ENCODE measurements at regions not wholly inside any gene's neighbourhood (a gene's known extent, or its start where the extent isn't known, plus 50 kb on each side); places are given as distances from the start of the nearest gene placed in this dataset.

- H3K27ac ChIP-seq (ENCODE audit: insufficient read depth, low read length, poor library complexity, severe bottlenecking) = no peak overlapping the region
- H3K4me3 Mint-ChIP-seq = no peak overlapping the region
- no peak overlapping the region for H3K4me3 ChIP-seq (ENCODE audit: low read depth, low read length)
- no peak overlapping the region for H3K27ac Mint-ChIP-seq
- H3K4me1 ChIP-seq (ENCODE audit: control insufficient read depth, insufficient read depth, low read length, poor library complexity, severe bottlenecking) = no peaks in the 10 kb centered on the region
- H3K9me3 ChIP-seq (ENCODE audit: control insufficient read depth in 2 of 2, low read length in 2 of 2) = no peaks in the 10 kb centered on the region
- ATAC-seq (ENCODE audit: low read depth in 2 of 2) (no peak), DNase-seq (no peak)
- peaks cover 2% of the 10 kb centered on the region for H3K27me3 ChIP-seq (ENCODE audit: control insufficient read depth, insufficient read depth, low read length)
- H3K36me3 Mint-ChIP-seq = no peaks in the 10 kb centered on the region
- H3K36me3 ChIP-seq (ENCODE audit: control insufficient read depth, insufficient read depth, low read length) = no peaks in the 10 kb centered on the region
- H3K4me1 Mint-ChIP-seq = no peaks in the 10 kb centered on the region
- peaks cover 0 to 8% (median 0%) of the 10 kb centered on the region in 7 donors for H3K9me3 Mint-ChIP-seq
- no peaks in the 10 kb centered on the region for H3K27me3 Mint-ChIP-seq
Measured at GRCh38 chr14:30256627-30257026, 302.3 kb upstream of the G2E3 start.

GRCh38 chr14:30257946-30258661 is 300.9 kb upstream of the G2E3 start:
- H3K9me3 ChIP-seq (ENCODE audit: control insufficient read depth in 2 of 2, low read length in 2 of 2) = no peaks in the 10 kb centered on the region
- H3K4me1 Mint-ChIP-seq = no peaks in the 10 kb centered on the region
- H3K27ac ChIP-seq (ENCODE audit: insufficient read depth, low read length, poor library complexity, severe bottlenecking) = no peak overlapping the region
- no peak overlapping the region for H3K27ac Mint-ChIP-seq
- no peak overlapping the region for H3K4me3 ChIP-seq (ENCODE audit: low read depth, low read length)
- no peaks in the 10 kb centered on the region for H3K4me1 ChIP-seq (ENCODE audit: control insufficient read depth, insufficient read depth, low read length, poor library complexity, severe bottlenecking)
- no peaks in the 10 kb centered on the region for H3K36me3 ChIP-seq (ENCODE audit: control insufficient read depth, insufficient read depth, low read length)
- H3K27me3 Mint-ChIP-seq = no peaks in the 10 kb centered on the region
- no peaks in the 10 kb centered on the region for H3K36me3 Mint-ChIP-seq
- no peak overlapping the region for H3K4me3 Mint-ChIP-seq
- DNase-seq (no peak), ATAC-seq (ENCODE audit: low read depth in 2 of 2) (no peak)
- peaks cover 0 to 8% (median 0%) of the 10 kb centered on the region in 7 donors for H3K9me3 Mint-ChIP-seq
- H3K27me3 ChIP-seq (ENCODE audit: control insufficient read depth, insufficient read depth, low read length) = peaks cover 2% of the 10 kb centered on the region

- Histone ChIP-seq H3K9me3 (ENCODE audit: control insufficient read depth in 2 of 2, low read length in 2 of 2) (no peaks in the 10 kb centered on the region), H3K27me3 (ENCODE audit: control insufficient read depth, insufficient read depth, low read length) (peaks cover 2% of the 10 kb centered on the region), H3K4me3 (ENCODE audit: low read depth, low read length) (no peak overlapping the region), H3K27ac (ENCODE audit: insufficient read depth, low read length, poor library complexity, severe bottlenecking) (no peak overlapping the region), H3K36me3 (ENCODE audit: control insufficient read depth, insufficient read depth, low read length) (no peaks in the 10 kb centered on the region), H3K4me1 (ENCODE audit: control insufficient read depth, insufficient read depth, low read length, poor library complexity, severe bottlenecking) (no peaks in the 10 kb centered on the region)
- no peak overlapping the region for H3K27ac Mint-ChIP-seq
- peaks cover 0 to 5% (median 0%) of the 10 kb centered on the region in 7 donors for H3K9me3 Mint-ChIP-seq
- no peak overlapping the region for H3K4me3 Mint-ChIP-seq
- ATAC-seq (ENCODE audit: low read depth in 2 of 2) = no peak
- H3K4me1 Mint-ChIP-seq = no peaks in the 10 kb centered on the region
- H3K27me3 Mint-ChIP-seq = no peaks in the 10 kb centered on the region
- H3K36me3 Mint-ChIP-seq = no peaks in the 10 kb centered on the region
- no peak for DNase-seq
Measured at GRCh38 chr14:30260833-30261607, 297.9 kb upstream of the G2E3 start.

GRCh38 chr14:30264161-30264560 is 294.8 kb upstream of the G2E3 start:
- H3K36me3 Mint-ChIP-seq = no peaks in the 10 kb centered on the region
- H3K4me3 Mint-ChIP-seq = no peak overlapping the region
- no peaks in the 10 kb centered on the region for H3K27me3 Mint-ChIP-seq
- H3K4me3 ChIP-seq (ENCODE audit: low read depth, low read length) = no peak overlapping the region
- ATAC-seq (ENCODE audit: low read depth in 2 of 2) = no peak
- no peak for DNase-seq
- peaks cover 2% of the 10 kb centered on the region for H3K27me3 ChIP-seq (ENCODE audit: control insufficient read depth, insufficient read depth, low read length)
- H3K27ac ChIP-seq (ENCODE audit: insufficient read depth, low read length, poor library complexity, severe bottlenecking) = no peak overlapping the region
- H3K4me1 Mint-ChIP-seq = no peaks in the 10 kb centered on the region
- H3K9me3 Mint-ChIP-seq = peaks cover 0 to 6% (median 0%) of the 10 kb centered on the region in 7 donors
- H3K27ac Mint-ChIP-seq = no peak overlapping the region
- H3K9me3 ChIP-seq (ENCODE audit: control insufficient read depth in 2 of 2, low read length in 2 of 2) = no peaks in the 10 kb centered on the region
- no peaks in the 10 kb centered on the region for H3K4me1 ChIP-seq (ENCODE audit: control insufficient read depth, insufficient read depth, low read length, poor library complexity, severe bottlenecking)
- H3K36me3 ChIP-seq (ENCODE audit: control insufficient read depth, insufficient read depth, low read length) = no peaks in the 10 kb centered on the region

GRCh38 chr14:30266290-30266689 is 292.7 kb upstream of the G2E3 start:
- H3K4me3 ChIP-seq (ENCODE audit: low read depth, low read length) = no peak overlapping the region
- Mint-ChIP-seq H3K9me3 (peaks cover 0 to 8% (median 0%) of the 10 kb centered on the region in 7 donors), H3K27ac (no peak overlapping the region), H3K4me1 (peaks cover 0 to 4% (median 0%) of the 10 kb centered on the region in 4 donors), H3K4me3 (no peak overlapping the region), H3K27me3 (no peaks in the 10 kb centered on the region), H3K36me3 (no peaks in the 10 kb centered on the region)
- H3K27ac ChIP-seq (ENCODE audit: insufficient read depth, low read length, poor library complexity, severe bottlenecking) = no peak overlapping the region
- no peaks in the 10 kb centered on the region for H3K36me3 ChIP-seq (ENCODE audit: control insufficient read depth, insufficient read depth, low read length)
- no peaks in the 10 kb centered on the region for H3K27me3 ChIP-seq (ENCODE audit: control insufficient read depth, insufficient read depth, low read length)
- no peaks in the 10 kb centered on the region for H3K4me1 ChIP-seq (ENCODE audit: control insufficient read depth, insufficient read depth, low read length, poor library complexity, severe bottlenecking)
- no peak for DNase-seq
- H3K9me3 ChIP-seq (ENCODE audit: control insufficient read depth in 2 of 2, low read length in 2 of 2) = no peaks in the 10 kb centered on the region
- ATAC-seq (ENCODE audit: low read depth in 2 of 2) = no peak

- H3K4me3 ChIP-seq (ENCODE audit: low read depth, low read length) = no peak overlapping the region
- H3K9me3 ChIP-seq (ENCODE audit: control insufficient read depth in 2 of 2, low read length in 2 of 2) = no peaks in the 10 kb centered on the region
- DNase-seq (no peak), ATAC-seq (ENCODE audit: low read depth in 2 of 2) (no peak)
- no peak overlapping the region for H3K27ac ChIP-seq (ENCODE audit: insufficient read depth, low read length, poor library complexity, severe bottlenecking)
- H3K36me3 Mint-ChIP-seq = no peaks in the 10 kb centered on the region
- peaks cover 0 to 4% (median 0%) of the 10 kb centered on the region in 4 donors for H3K4me1 Mint-ChIP-seq
- no peaks in the 10 kb centered on the region for H3K4me1 ChIP-seq (ENCODE audit: control insufficient read depth, insufficient read depth, low read length, poor library complexity, severe bottlenecking)
- peaks cover 0 to 6% (median 0%) of the 10 kb centered on the region in 7 donors for H3K9me3 Mint-ChIP-seq
- H3K27ac Mint-ChIP-seq = no peak overlapping the region
- H3K27me3 Mint-ChIP-seq = peaks cover 4% of the 10 kb centered on the region
- H3K4me3 Mint-ChIP-seq = no peak overlapping the region
- H3K36me3 ChIP-seq (ENCODE audit: control insufficient read depth, insufficient read depth, low read length) = no peaks in the 10 kb centered on the region
- H3K27me3 ChIP-seq (ENCODE audit: control insufficient read depth, insufficient read depth, low read length) = no peaks in the 10 kb centered on the region
Measured at GRCh38 chr14:30267141-30267540, 291.8 kb upstream of the G2E3 start.

GRCh38 chr14:30270200-30271161 is 288.5 kb upstream of the G2E3 start:
- Mint-ChIP-seq H3K9me3 (peaks cover 0 to 6% (median 0%) of the 10 kb centered on the region in 7 donors), H3K36me3 (no peaks in the 10 kb centered on the region)

More at GRCh38 chr14:30270200-30271161, 288.5 kb upstream of the G2E3 start:
- H3K27ac Mint-ChIP-seq = peak overlapping the region in 1 of 3 donors; percentile 42
- peak overlapping the region in 2 of 4 donors; percentile 39 to 69 for H3K4me3 Mint-ChIP-seq
- Histone ChIP-seq H3K4me3 (ENCODE audit: low read depth, low read length) (peak overlapping the region; percentile 34), H3K36me3 (ENCODE audit: control insufficient read depth, insufficient read depth, low read length) (no peaks in the 10 kb centered on the region), H3K27me3 (ENCODE audit: control insufficient read depth, insufficient read depth, low read length) (no peaks in the 10 kb centered on the region), H3K4me1 (ENCODE audit: control insufficient read depth, insufficient read depth, low read length, poor library complexity, severe bottlenecking) (no peaks in the 10 kb centered on the region), H3K27ac (ENCODE audit: insufficient read depth, low read length, poor library complexity, severe bottlenecking) (no peak overlapping the region), H3K9me3 (ENCODE audit: control insufficient read depth in 2 of 2, low read length in 2 of 2) (no peaks in the 10 kb centered on the region)
- H3K27me3 Mint-ChIP-seq = peaks cover 4% of the 10 kb centered on the region
- peaks cover 0 to 4% (median 0%) of the 10 kb centered on the region in 4 donors for H3K4me1 Mint-ChIP-seq
- DNase-seq (peak; percentile 4 to 56 (median 4)), ATAC-seq (ENCODE audit: low read depth in 2 of 2) (peak in 1 of 2 donors; percentile 47)
